HG03039 (cell line): ENCODE measurements at regions not wholly inside any gene's neighbourhood (a gene's known extent, or its start where the extent isn't known, plus 50 kb on each side); places are given as distances from the start of the nearest gene placed in this dataset.

Experiments
- ATAC-seq: cut with Tn5 transposase; IDR thresholded peaks from one replicate; pipeline ENCODE4 v1.9.1; 2021; ENCODE audit warnings: mild to moderate bottlenecking, moderate library complexity; ENCODE audit not compliant: unreplicated experiment

GRCh38 chr18:43635397-43635796 is 358.1 kb upstream of the SYT4 start:
- no peak for ATAC-seq

- ATAC-seq, result no peak
Observed at GRCh38 chr18:43642727-43643330, 365.5 kb upstream of the SYT4 start.

DNA sequence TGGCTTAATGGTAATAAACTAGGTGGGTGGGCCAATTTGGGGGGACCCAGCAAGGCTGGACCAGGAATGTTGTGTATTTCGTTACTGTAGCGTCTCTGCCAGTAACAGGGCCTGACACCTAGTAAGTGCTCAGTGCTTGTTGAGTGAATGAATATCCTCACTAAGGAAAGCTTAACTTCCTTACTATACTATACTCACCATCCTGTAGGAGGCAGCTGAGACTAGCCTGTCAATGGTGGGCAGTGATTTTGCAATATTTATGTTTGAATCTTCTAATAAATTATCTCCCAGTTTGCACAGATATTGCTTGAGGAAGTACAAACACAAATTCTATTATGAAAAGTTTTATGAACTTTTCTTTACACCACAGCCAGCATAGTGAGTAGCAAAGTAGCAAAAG is 370.7 kb upstream of the SYT4 start:
- no peak for ATAC-seq

GRCh38 chr18:43649649-43650357 is 372.5 kb upstream of the SYT4 start:
- no peak for ATAC-seq

- ATAC-seq, result no peak
Observed at GRCh38 chr18:43650426-43650825, 373.1 kb upstream of the SYT4 start.

DNA sequence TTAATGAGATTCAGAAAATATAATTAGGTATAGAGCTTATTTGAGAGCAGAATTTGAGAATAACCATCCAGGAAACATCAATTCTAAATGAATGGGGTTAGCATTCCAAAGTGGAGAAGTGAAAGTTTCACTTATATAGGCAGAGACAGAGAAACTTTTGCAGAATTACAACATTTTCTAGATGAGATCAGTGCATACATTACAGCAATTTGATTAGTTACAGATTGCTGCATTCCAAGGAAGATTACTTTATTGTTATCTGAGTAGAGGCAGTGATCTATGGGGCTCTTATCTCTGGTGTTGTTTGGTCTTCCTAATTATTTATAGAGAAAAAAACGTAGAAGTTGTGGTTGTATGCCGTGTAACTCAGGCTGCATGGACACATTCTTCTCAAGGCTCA is 373.8 kb upstream of the SYT4 start:
- no peak for ATAC-seq

- no peak for ATAC-seq
Observed at GRCh38 chr18:43656547-43656946, 379.3 kb upstream of the SYT4 start.

- ATAC-seq, result peak; percentile 53
Observed at GRCh38 chr18:43661570-43661969, 384.3 kb upstream of the SYT4 start.

DNA sequence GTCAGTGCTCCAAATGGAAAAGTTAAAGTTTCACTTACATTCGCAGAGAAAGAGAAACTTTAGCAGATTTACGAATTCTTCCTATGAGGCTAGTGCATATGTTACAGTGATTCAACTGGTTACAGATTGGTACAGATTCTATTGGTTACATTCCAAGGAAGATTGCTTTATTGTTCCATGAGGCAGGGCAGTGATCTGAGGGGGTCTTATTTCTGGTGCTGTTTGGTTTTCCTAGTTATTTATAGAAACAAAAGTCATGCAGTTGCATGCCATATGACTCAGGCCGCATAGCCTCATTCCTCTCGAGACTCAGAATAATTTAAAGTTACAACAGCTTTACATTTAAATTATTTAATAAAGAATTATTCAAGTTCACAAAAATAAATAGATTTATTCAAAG is 385.4 kb upstream of the SYT4 start:
- ATAC-seq, result no peak

- no peak for ATAC-seq
Observed at GRCh38 chr18:43663159-43663558, 385.9 kb upstream of the SYT4 start.

DNA sequence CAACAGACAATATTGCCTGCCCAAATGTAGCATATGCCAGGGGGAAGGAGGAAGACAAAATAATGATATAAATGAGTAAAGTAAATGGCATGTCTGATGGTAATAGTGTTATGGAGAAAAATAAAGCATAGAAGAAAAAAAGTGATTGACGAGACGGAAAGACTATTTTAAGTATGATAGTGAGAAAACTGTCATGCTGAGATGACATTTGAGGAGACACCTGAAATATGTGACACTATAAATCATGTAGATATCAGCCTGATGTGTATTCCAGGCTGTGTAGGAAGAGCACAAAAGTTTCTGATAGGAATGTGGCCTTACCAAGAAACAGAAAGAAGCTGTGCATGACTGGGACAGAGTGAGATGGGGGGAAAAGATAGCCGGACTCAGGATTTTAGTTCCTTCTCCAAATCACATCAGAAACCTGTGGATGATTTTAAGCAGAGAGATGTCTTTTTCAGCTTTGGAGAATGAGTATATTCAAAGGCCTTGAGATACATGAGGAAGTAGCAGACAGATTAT is 387.3 kb upstream of the SYT4 start:
- ATAC-seq, result no peak

- no peak for ATAC-seq
Observed at GRCh38 chr18:43665105-43665788, 388.0 kb upstream of the SYT4 start.

- no peak for ATAC-seq
Observed at GRCh38 chr18:43668866-43669265, 391.6 kb upstream of the SYT4 start.

DNA sequence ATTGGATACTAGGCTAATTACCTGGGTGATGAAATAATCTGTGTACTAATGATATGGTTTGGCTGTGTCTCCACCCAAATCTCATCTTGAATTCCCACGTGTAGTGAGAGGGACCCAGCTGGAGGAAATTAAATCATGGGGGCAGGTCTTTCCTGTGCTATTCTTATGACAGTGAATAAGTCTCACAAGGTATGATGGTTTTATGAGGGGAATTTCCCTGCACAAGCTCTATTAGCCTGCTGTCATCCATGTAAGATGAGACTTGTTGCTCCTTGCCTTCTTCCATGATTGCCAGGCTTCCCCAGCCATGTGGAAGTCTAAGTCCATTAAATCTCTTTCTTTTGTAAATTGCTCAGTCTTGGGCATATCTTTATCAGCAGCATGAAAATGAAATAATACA is 394.1 kb upstream of the SYT4 start:
- ATAC-seq, result no peak

DNA sequence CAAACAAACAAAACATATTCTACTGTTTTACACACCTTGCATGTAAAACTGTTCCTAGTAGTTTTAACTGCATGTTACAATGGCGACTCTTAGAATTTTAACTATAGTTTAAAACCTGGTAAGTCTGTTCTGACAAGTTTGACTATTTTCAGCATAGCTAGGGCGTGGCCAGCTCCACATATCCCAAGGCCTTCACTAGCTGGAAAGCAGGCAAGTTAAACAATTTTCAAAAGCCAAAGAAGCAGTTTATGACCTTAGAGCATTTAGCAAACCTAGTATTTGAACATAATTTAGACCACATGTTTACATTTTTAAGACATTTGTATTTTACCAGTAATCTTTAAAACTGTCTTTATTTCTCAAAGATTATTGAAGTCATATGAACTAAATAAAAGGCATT is 402.8 kb upstream of the SYT4 start:
- ATAC-seq, result no peak

DNA sequence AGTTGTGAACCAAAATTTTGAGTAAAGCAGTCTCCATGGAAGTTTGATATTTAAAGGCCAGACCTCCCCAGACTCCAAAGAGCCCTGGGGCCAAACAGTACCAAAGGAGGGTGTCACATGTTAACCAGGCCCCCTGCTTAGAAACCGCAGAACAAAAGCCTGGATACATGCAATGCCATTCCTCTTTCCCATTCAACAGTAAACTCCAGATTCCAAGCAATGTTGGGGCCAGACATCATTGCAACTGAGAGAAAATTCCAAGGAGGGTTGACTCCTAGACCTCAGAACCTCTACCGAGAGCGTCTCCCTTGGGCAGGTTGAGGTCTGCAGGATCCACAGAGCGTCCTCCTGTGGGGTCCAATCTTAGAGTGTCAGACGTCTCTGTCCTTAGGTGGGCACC is 404.4 kb upstream of the SYT4 start:
- ATAC-seq, result no peak

GRCh38 chr18:43682196-43682595 is 404.9 kb upstream of the SYT4 start:
- ATAC-seq, result no peak

GRCh38 chr18:43686709-43687108 is 409.4 kb upstream of the SYT4 start:
- ATAC-seq, result no peak

DNA sequence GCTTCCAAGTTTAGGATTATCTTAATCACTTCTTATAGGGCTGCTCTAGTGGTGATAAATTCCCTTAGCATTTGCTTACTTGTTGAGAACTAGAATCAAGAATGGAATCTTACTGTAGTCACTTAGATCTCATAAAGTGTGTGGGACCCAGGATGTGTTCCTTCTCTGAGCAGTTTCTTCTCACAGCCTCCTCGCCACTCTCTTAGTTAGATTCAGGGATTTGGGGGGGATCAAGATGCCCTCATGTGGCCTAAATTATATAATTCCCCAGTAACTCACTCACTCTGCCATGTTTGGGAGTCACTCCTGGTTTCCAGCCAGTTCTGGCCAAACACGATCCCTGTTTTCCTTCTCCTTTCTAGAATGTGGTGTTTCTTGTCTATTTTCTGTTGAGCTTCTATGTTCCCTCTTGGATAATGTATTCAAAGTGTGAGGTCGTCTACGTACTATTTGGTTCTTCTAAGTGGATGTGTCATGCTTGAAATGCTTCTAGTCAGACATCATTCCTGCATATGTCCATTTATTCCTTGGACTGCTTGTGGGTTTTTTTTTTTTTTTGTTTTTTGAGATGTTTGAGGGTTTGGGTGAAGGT is 414.9 kb upstream of the SYT4 start:
- ATAC-seq, result no peak

- no peak for ATAC-seq
Observed at GRCh38 chr18:43702399-43702798, 425.1 kb upstream of the SYT4 start.

GRCh38 chr18:43703050-43703449 is 425.8 kb upstream of the SYT4 start:
- ATAC-seq, result no peak

DNA sequence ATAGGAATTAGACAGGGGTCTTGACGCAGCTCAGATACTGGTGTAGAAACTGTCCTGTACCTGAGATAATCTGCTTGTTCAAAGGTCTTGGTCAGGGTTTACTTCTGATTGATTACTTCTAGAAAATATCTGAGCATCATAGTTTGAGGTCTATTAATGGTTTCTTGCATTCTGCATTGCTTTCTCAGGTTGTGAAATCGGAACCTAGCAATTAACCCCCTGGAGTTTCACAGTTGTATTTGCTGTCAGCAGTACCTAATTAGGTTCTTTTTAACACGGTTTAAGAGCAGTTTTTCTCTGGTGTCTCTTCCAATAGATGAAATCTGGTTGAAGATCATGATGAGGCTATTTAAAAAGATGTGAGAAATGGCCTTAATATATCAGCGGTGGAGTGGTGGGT is 428.6 kb upstream of the SYT4 start:
- no peak for ATAC-seq
